RPMI8226 (cell line): ENCODE measurements at regions not wholly inside any gene's neighbourhood (a gene's known extent, or its start where the extent isn't known, plus 50 kb on each side); places are given as distances from the start of the nearest gene placed in this dataset.

ENCODE experiments used
- DNase-seq: peaks from one replicate; pipeline ENCODE4 v3.0.0-alpha.2; 2015

- DNase-seq = peak; percentile 48
Measured at GRCh38 chr15:70214276-70214675, 116.6 kb upstream of the TLE3 start.

GRCh38 chr15:70213794-70214193, 116.1 kb upstream of the TLE3 start:
- no peak for DNase-seq

GRCh38 chr15:70212963-70213315, 115.2 kb upstream of the TLE3 start:
- no peak for DNase-seq

GRCh38 chr15:70212286-70212962, 114.7 kb upstream of the TLE3 start:
- no peak for DNase-seq

DNA sequence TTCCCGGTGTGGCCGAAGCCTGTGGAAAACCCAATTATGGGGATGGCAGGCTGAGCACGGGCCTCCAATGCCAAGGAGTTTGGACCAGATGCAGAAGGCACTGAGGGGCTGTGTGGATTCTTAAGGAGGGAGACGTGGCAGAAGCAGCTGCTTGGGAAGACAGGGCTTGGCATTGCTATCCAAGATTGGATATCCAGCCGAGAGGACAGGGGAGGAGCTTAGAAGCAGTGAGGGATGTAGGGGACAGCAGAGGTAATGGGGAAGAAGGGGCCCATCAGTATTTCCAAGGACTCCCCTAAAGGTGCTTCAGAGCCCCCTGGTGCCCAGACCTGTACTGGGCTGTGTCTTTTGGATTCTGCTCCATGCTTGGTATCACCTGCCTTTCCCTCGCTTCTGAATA, 112.8 kb upstream of the TLE3 start:
- no peak for DNase-seq

GRCh38 chr15:70210076-70210475, 112.4 kb upstream of the TLE3 start:
- DNase-seq = no peak

DNA sequence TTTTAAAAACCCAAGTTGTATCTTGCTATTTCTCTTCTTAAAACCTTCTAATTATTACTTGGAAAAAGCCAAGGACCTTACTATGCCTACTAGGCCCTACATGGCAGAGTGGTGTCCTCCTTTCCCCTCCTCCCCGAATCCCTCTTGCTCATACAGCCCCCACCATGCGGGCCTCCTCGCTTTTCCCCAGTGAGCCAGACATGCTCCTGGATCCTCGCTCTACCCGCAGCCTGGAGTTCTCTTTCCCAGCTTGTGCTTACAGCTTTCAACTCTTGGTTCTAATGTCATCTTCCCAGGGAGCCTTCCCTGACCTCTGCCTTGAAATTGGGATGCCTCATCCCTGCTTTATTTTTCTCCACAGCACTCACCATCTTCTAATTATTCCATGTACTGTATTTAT, 111.8 kb upstream of the TLE3 start:
- no peak for DNase-seq

- DNase-seq = no peak
Measured at GRCh38 chr15:70208332-70208731, 110.6 kb upstream of the TLE3 start.

GRCh38 chr15:70206668-70207067, 109.0 kb upstream of the TLE3 start:
- DNase-seq = no peak

- no peak for DNase-seq
Measured at GRCh38 chr15:70204652-70205051, 106.9 kb upstream of the TLE3 start.

GRCh38 chr15:70203981-70204560, 106.4 kb upstream of the TLE3 start:
- no peak for DNase-seq

DNA sequence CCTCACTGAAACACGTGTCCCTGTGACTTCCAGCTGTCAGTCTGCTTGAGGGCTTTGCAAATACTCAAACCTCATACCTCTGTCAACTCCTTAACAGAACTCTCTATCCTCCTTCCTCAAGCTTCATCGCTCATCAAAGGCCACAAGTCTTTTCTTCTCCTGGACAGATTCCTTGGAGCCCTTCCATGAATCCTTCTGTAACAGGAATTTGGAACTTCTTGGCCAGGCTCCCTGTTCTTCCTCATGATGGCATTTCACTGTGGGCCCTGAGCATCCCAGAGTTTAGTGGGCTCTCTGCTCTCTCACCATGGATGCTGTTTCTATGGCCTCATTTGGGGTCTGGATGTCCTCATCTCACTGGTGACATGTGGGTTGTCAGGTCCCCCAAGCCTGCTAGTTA, 105.0 kb upstream of the TLE3 start:
- no peak for DNase-seq

DNA sequence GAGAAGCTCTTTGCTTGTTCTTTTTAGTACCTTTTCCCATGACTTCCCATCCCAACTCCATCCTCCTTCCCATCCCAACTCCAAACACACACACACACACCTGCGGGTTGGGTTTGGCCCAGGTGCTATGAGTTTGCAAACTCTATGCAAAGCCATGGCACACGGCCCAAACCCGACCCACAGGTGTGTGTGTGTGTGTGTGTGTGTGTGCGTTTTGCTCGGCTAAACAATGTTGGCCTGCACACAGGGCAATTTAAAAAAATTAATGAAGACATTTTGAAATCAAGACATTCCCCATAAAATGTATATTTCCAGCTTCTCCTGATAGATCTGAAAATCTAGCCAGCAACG, 103.7 kb upstream of the TLE3 start:
- peak; percentile 55 for DNase-seq

DNA sequence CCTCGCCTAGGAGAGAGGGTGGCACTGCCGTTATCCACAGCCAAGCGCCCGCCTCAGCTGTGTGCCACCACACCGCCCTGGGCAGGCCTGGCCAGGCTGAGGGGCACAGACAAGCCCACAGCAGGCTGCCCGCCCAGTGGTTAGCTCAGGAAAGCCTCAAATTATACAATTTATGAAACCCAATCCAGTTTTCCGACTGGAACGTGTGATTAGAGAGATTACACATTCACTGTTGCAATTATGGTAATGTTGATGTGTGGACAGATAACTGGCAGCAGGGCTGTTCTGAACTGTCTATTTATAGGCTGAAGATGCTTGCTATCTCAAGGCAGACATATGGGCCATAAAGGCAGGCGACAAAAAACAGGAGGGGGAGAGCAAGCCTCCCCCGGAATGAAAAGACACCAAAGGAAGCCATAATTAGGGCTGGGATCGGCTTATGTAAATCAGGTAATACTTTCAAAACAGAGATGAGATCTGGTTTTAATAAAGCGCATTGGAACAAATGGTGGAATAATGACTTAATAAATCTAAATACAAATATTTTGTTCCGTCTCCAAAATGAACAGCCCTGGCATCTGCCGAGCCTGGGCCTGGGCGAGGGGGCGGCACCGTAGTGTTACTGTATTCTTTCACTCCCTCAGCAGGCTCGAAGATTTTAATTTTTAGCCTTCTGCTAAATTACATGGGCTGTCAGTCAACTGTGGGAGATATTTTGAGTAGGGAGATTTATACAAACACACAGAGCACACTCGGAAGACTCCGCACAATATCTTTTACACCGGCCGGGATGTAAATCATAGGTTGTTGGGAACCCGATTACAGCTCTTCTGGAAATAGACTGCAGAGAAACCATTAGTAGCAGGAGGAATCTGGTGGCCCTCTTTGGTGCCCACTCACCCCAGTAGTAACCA, 103.1 kb upstream of the TLE3 start:
- no peak for DNase-seq

DNA sequence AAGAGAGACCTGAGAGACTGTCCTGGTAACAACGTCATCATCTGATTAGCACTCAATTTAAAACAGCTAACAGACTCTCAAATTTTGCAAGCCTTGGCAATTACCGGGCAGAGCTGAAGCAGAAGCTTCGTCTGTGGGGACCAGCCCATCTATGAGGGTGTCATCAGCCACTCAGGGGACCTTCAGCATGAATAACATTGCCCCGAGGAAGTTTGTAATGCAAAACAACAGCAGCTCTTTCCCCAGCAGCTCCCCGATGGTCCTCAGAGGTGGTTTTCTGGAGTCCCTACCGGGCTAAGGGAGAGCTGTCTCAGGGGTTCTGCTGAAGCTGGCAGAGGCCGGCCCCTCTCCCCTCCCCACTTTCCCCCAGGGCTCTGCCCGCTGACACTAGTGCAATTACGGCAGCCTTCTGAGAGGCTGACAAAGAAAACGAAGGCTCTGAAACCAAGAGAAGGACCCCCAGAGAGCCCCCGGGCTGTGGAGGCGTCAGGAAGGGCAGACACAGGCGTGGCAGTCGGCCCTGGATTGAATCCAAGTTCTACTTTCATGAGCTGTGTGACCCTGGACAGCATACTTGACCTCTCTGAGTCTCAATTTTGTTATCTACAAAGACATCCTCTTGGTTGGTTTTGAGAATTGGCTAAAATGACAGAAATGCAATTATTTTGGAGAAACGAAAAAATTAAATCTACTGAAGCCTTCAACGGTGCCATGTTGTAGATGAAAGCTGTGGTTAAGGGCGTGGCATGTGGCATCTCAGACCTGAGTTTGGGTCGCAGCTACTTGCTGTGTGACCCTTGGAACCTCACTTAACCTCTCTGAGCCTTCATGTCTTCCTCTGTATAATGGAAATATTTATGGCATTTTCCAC, 102.1 kb upstream of the TLE3 start:
- DNase-seq = no peak

- DNase-seq = no peak
Measured at GRCh38 chr15:70199124-70199482, 101.4 kb upstream of the TLE3 start.

GRCh38 chr15:70198441-70199123, 100.9 kb upstream of the TLE3 start:
- DNase-seq = no peak

DNA sequence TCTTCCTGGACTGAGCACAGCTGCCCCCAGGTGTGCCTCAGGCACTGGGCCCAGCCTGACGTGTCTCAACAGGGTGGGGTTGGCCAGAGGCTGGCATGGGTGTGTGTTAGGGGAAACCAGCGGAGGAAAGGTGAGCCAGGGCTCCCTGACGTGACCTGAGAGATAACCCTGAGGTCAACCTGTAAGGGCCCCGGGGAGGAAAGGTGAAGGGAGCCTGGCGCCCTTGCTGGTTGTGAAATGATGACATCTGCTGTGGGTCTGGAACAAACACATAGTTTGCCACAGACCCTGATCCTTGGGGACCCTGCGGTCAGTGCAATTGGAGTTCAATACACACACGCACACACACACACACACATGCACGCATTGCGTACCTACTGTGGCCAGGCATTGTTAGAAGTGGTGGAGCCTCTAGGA, 100.2 kb upstream of the TLE3 start:
- DNase-seq = peak; percentile 33

DNA sequence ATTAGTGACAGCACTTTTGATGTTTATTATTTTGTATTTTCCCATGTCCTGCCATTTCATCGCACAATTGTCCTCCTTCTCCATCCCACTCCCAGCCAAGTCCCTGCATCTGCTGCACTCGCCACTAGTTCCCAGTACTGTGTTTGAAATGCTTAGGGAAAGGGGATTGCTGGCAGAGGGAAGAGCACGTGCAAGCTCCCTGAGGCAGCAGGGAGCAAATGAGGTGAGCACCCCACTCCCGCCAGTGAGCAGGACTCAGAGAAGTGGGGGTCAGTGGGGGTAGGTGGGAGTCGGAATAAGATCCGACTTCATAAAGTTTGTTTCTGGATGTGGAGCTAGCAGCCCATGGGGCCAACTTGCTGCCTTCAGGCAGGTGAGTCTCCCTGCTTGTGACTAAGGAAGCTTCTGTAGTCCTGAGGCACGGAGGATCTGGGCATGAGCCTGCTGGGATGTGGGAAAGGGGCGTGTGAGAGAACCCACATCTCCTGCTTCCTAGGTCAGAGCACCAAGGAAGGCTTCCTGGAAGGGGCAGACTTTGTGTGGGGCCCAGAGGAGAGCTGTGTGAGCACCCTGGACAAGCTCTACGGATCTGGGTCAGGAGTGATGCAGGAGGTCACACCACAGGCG, 99.7 kb upstream of the TLE3 start:
- no peak for DNase-seq

DNA sequence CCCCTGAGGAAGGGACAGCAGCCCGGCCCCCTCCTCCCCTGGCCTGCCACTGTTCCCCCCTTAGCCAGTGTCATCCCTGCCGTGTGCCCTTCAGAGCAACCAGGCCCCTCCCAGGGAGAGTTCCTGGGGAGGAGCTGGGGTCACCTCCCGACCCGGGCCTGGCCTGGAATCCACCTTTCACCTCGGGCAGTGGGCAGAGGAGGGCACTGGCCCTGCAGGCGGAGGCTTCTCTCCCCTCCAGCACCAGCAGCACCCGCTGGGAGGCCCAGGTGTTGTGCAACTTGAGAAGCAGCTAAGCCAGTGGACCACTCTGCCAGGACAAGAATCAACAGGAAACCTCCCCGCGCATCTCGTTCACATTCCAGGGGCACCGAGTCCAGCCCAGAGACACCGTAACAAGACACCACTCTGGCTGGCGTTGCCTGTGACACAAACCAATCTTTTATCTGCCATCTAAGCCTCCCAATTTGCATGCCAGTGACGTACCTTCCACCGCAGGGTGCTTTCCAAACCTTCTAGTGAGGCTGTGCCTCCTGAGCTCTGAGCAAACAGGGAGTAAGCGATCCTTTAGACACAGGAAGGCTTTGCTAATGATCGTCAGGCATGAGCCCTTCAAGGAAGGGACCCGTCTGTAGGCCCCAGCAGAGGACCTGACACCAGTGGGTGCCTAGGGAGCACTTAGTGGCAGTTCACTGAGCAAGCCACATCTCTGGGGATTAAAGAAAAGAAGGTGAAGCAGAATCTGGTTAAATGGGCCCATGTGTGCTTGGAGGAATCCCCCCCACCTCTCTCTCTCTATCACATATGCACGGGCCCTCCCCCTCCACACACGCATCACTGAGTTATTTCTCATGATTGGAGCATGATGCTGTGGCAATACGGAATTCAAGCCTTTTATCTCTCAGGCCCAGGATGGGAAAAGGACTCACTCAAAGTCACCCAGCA, 98.9 kb upstream of the TLE3 start:
- peak; percentile 64 for DNase-seq
